ENCODE measurements at regions not wholly inside any gene's neighbourhood (a gene's known extent, or its start where the extent isn't known, plus 50 kb on each side); places are given as distances from the start of the nearest gene placed in this dataset.

GRCh38 chr13:63163903-63164302 lies 1748.3 kb upstream of the PCDH20 start:
- no peak overlapping the region for H3K14ac ChIP-seq (ENCODE audit: insufficient read depth, low read length)
- H2BK20ac ChIP-seq (ENCODE audit: low read depth, low read length, poor library complexity, severe bottlenecking), result no peak overlapping the region
- no peak overlapping the region for H3K4ac ChIP-seq (ENCODE audit: low read depth, low read length)
- H3K27ac Mint-ChIP-seq, result no peak overlapping the region
- no peak for DNase-seq
- peaks cover 15% of the 10 kb centered on the region in 2 experiments for H3K4me1 Mint-ChIP-seq
- no peak overlapping the region for H3K4me2 ChIP-seq (ENCODE audit: insufficient read depth, insufficient read length, low read length)
- no peaks in the 10 kb centered on the region for H3K23me2 ChIP-seq (ENCODE audit: insufficient read length, low read depth, low read length, poor library complexity, severe bottlenecking)
- H3K23ac ChIP-seq (ENCODE audit: insufficient read length, low read depth, low read length), result no peak overlapping the region
- H3K56ac ChIP-seq (ENCODE audit: insufficient read length, low read depth, low read length), result no peak overlapping the region
- H3K79me2 ChIP-seq (ENCODE audit: insufficient read depth, low read length), result no peaks in the 10 kb centered on the region
- no peaks in the 10 kb centered on the region for H3K9me3 ChIP-seq (ENCODE audit: control insufficient read depth, low read depth, low read length)
- H4K91ac ChIP-seq (ENCODE audit: insufficient read length, low read depth, low read length), result no peak overlapping the region
- no peak overlapping the region for H4K5ac ChIP-seq (ENCODE audit: insufficient read length, low read depth, low read length)
- no peak overlapping the region for H2BK5ac ChIP-seq (ENCODE audit: insufficient read length, low read length)
- peak overlapping the region; percentile 87 for H2AFZ ChIP-seq (ENCODE audit: low read length)
- no peak overlapping the region for H2AK5ac ChIP-seq (ENCODE audit: insufficient read length, low read length)
- no peak overlapping the region for H2BK12ac ChIP-seq (ENCODE audit: insufficient read length, low read depth, low read length)
- no peaks in the 10 kb centered on the region for H4K20me1 ChIP-seq (ENCODE audit: control insufficient read depth, insufficient read depth, insufficient read length)
- no peak overlapping the region for H2BK15ac ChIP-seq (ENCODE audit: low read depth, low read length)
- no peak overlapping the region for H3K27ac ChIP-seq (ENCODE audit: insufficient read length, low read depth, low read length)
- H3K9ac ChIP-seq (ENCODE audit: extremely low read depth, insufficient read length, low read length), result no peak overlapping the region
- H3K27me3 ChIP-seq (ENCODE audit: insufficient read depth, low read length), result no peaks in the 10 kb centered on the region
- H4K8ac ChIP-seq (replicated peaks; ENCODE audit: insufficient read length, low read depth, low read length), result no peak overlapping the region
- no peaks in the 10 kb centered on the region for H3K27me3 Mint-ChIP-seq (ENCODE audit: low read depth)
- no peak for TF ChIP-seq CTCF (conservative IDR thresholded peaks at IDR 0.05)
- WGBS (ENCODE audit: extremely low coverage, insufficient read length, low lambda C conversion rate), result no CpG with 5 or more reads among the region's 2 CpGs
- no peaks in the 10 kb centered on the region for H3K9me3 Mint-ChIP-seq
- H3K36me3 Mint-ChIP-seq (ENCODE audit: insufficient read depth in 1 of 3, low read depth in 3 of 3), result no peaks in the 10 kb centered on the region
- H3K18ac ChIP-seq (ENCODE audit: insufficient read length, low read depth, low read length), result no peak overlapping the region
- H3K4me3 Mint-ChIP-seq, result no peak overlapping the region
- H3K4me1 ChIP-seq (ENCODE audit: insufficient read depth, low read length), result 0 out of 2 replicates have a peak, but pooled peaks cover 2% of the 10 kb centered on the region
- H3T11ph ChIP-seq (ENCODE audit: low read length), result no peak overlapping the region
- no peaks in the 10 kb centered on the region for H3K79me1 ChIP-seq (ENCODE audit: insufficient read depth, low read depth, low read length, poor library complexity, severe bottlenecking)
- H2BK120ac ChIP-seq (ENCODE audit: low read depth, low read length, poor library complexity, severe bottlenecking), result no peak overlapping the region
